ENCODE measurements at regions not wholly inside any gene's neighbourhood (a gene's known extent, or its start where the extent isn't known, plus 50 kb on each side); places are given as distances from the start of the nearest gene placed in this dataset.

- WGBS, 2 donors, result 75 to 79% methylated on average over 6 of the region's 6 CpGs
- no peak overlapping the region for H3K4me3 ChIP-seq
- ATAC-seq (ENCODE audit: low FRiP score in 2 of 2), result no peak
- H3K4me1 ChIP-seq, result peaks cover 3 to 11% (median 8%) of the 10 kb centered on the region in 4 donors
- H3K9me3 ChIP-seq, result no peaks in the 10 kb centered on the region
- no peak overlapping the region for H3K27ac ChIP-seq
- DNase-seq, result no peak
- no peaks in the 10 kb centered on the region for H3K36me3 ChIP-seq
- no peak for TF ChIP-seq CTCF (IDR thresholded peaks at IDR 0.05)
- TF ChIP-seq POLR2A (IDR thresholded peaks at IDR 0.05), result no peak
- no peak for TF ChIP-seq POLR2AphosphoS5 (IDR thresholded peaks at IDR 0.05)
- no peak for TF ChIP-seq EP300 (IDR thresholded peaks at IDR 0.05)
- H3K27me3 ChIP-seq, result no peaks in the 10 kb centered on the region
These were observed 143.7 kb upstream of the ATXN1 start for GRCh38 chr6:16904957-16905356.

- TF ChIP-seq EP300 (IDR thresholded peaks at IDR 0.05) (no peak), POLR2AphosphoS5 (IDR thresholded peaks at IDR 0.05) (no peak), CTCF (IDR thresholded peaks at IDR 0.05) (no peak), POLR2A (IDR thresholded peaks at IDR 0.05) (no peak)
- peak in 1 of 2 donors; percentile 27 for DNase-seq
These were observed 142.2 kb upstream of the ATXN1 start for GRCh38 chr6:16903470-16903869.

GRCh38 chr6:16902502-16902901, 141.2 kb upstream of the ATXN1 start:
- Histone ChIP-seq H3K9me3 (no peaks in the 10 kb centered on the region), H3K27me3 (no peaks in the 10 kb centered on the region), H3K4me3 (no peak overlapping the region), H3K4me1 (peaks cover 3 to 11% (median 8%) of the 10 kb centered on the region in 4 donors), H3K27ac (no peak overlapping the region), H3K36me3 (no peaks in the 10 kb centered on the region)
- DNase-seq (no peak), ATAC-seq (ENCODE audit: low FRiP score in 2 of 2) (no peak)
- TF ChIP-seq EP300 (IDR thresholded peaks at IDR 0.05) (no peak), CTCF (IDR thresholded peaks at IDR 0.05) (no peak), POLR2AphosphoS5 (IDR thresholded peaks at IDR 0.05) (no peak)

More at GRCh38 chr6:16903470-16903869, 142.2 kb upstream of the ATXN1 start:
- peak in 1 of 2 donors; percentile 72 for ATAC-seq (ENCODE audit: low FRiP score in 2 of 2)
- no peaks in the 10 kb centered on the region for H3K9me3 ChIP-seq
- H3K27me3 ChIP-seq, result no peaks in the 10 kb centered on the region
- no peaks in the 10 kb centered on the region for H3K36me3 ChIP-seq
- H3K4me3 ChIP-seq, result no peak overlapping the region
- H3K4me1 ChIP-seq, result peaks cover 3 to 11% (median 8%) of the 10 kb centered on the region in 4 donors
- WGBS, 2 donors, result 38 to 39% methylated on average over 7 of the region's 7 CpGs
- no peak overlapping the region for H3K27ac ChIP-seq

- DNase-seq, result peak in 1 of 2 donors; percentile 82
- peak in 1 of 2 donors; percentile 82 for ATAC-seq (ENCODE audit: low FRiP score in 2 of 2)
- peaks cover 3 to 11% (median 8%) of the 10 kb centered on the region in 4 donors for H3K4me1 ChIP-seq
- no peaks in the 10 kb centered on the region for H3K27me3 ChIP-seq
- WGBS, 2 donors, result 13 to 14% methylated on average over 3 of the region's 3 CpGs
- no peaks in the 10 kb centered on the region for H3K9me3 ChIP-seq
- no peak for TF ChIP-seq EP300 (IDR thresholded peaks at IDR 0.05)
- TF ChIP-seq POLR2A (IDR thresholded peaks at IDR 0.05), result no peak
- TF ChIP-seq CTCF (IDR thresholded peaks at IDR 0.05), result no peak
- TF ChIP-seq POLR2AphosphoS5 (IDR thresholded peaks at IDR 0.05), result peak in 1 of 2 donors; percentile 25
- H3K4me3 ChIP-seq, result no peak overlapping the region
- no peaks in the 10 kb centered on the region for H3K36me3 ChIP-seq
- H3K27ac ChIP-seq, result no peak overlapping the region
These were observed 140.5 kb upstream of the ATXN1 start for GRCh38 chr6:16901782-16902181.

- WGBS, 2 donors, result 80 to 81% methylated on average over 2 of the region's 2 CpGs
- Histone ChIP-seq H3K9me3 (no peaks in the 10 kb centered on the region), H3K36me3 (no peaks in the 10 kb centered on the region), H3K27ac (no peak overlapping the region), H3K4me1 (peaks cover 3 to 11% (median 8%) of the 10 kb centered on the region in 4 donors), H3K4me3 (no peak overlapping the region), H3K27me3 (no peaks in the 10 kb centered on the region)
- DNase-seq (no peak), ATAC-seq (ENCODE audit: low FRiP score in 2 of 2) (peak in 1 of 2 donors; percentile 29)
- TF ChIP-seq EP300 (IDR thresholded peaks at IDR 0.05), result no peak
- no peak for TF ChIP-seq POLR2A (IDR thresholded peaks at IDR 0.05)
- TF ChIP-seq CTCF (IDR thresholded peaks at IDR 0.05), result no peak
- TF ChIP-seq POLR2AphosphoS5 (IDR thresholded peaks at IDR 0.05), result no peak
These were observed 140.0 kb upstream of the ATXN1 start for GRCh38 chr6:16901306-16901705.

All from upper lobe of left lung (tissue), 6 donors.